C4-2B (cell line): ENCODE measurements at regions not wholly inside any gene's neighbourhood (a gene's known extent, or its start where the extent isn't known, plus 50 kb on each side); places are given as distances from the start of the nearest gene placed in this dataset.

Experiments used
- ZFX ChIP-seq: fragments of 450-650 bp; IDR thresholded peaks from 2 replicates; pipeline ENCODE4 v1.6.1; 2017
- TF ChIP-seq, protein P1 (sequence below): fragments of 450-650 bp; conservative IDR thresholded peaks from 2 replicates; pipeline ENCODE4 v1.5.1; 2017; ENCODE audit warnings: mild to moderate bottlenecking

DNA sequence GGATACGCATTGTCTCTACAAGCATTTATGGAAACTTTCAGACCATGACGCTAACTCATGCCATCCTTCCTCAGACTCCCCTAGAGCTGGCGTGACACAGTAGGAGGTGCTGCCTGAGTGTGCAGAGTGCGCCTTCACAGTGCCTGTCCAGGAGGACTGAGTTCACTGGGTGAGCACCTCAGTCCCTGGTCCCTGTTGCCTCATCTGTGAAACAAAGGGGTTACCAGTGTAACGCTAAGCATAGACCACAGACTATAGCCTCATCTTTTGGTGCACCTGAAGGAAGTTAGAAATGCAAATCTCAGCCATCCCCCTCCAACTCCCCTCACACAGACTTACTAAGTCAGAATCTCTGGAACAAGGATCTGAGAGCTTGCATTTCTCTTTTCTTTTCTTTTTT, 142.8 kb downstream of the TMEM17 start:
- TF ChIP-seq, protein P1, sequence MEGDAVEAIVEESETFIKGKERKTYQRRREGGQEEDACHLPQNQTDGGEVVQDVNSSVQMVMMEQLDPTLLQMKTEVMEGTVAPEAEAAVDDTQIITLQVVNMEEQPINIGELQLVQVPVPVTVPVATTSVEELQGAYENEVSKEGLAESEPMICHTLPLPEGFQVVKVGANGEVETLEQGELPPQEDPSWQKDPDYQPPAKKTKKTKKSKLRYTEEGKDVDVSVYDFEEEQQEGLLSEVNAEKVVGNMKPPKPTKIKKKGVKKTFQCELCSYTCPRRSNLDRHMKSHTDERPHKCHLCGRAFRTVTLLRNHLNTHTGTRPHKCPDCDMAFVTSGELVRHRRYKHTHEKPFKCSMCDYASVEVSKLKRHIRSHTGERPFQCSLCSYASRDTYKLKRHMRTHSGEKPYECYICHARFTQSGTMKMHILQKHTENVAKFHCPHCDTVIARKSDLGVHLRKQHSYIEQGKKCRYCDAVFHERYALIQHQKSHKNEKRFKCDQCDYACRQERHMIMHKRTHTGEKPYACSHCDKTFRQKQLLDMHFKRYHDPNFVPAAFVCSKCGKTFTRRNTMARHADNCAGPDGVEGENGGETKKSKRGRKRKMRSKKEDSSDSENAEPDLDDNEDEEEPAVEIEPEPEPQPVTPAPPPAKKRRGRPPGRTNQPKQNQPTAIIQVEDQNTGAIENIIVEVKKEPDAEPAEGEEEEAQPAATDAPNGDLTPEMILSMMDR = no peak
- no peak for TF ChIP-seq ZFX
